ENCODE measurements at regions not wholly inside any gene's neighbourhood (a gene's known extent, or its start where the extent isn't known, plus 50 kb on each side); places are given as distances from the start of the nearest gene placed in this dataset.

- TF ChIP-seq CTCF (conservative IDR thresholded peaks at IDR 0.05; ENCODE audit: low read depth, low read length) = no peak
- TF ChIP-seq EZH2 (IDR thresholded peaks at IDR 0.05; ENCODE audit: borderline replicate concordance, low read depth, low read length, poor library complexity, severe bottlenecking) = no peak
Measured at GRCh38 chr6:115468272-115469005, 592.3 kb downstream of the FRK start.

Data from A673 (cell line).